ENCODE measurements at regions not wholly inside any gene's neighbourhood (a gene's known extent, or its start where the extent isn't known, plus 50 kb on each side); places are given as distances from the start of the nearest gene placed in this dataset.

- no peaks in the 10 kb centered on the region for H3K4me1 ChIP-seq (ENCODE audit: insufficient read depth, low read length, poor library complexity, severe bottlenecking)
- no peak overlapping the region for H3K4me2 ChIP-seq (ENCODE audit: low read length)
- BruUV-seq (replicated peaks): no TSS peak
- intact Hi-C loops (cut with micrococcal nuclease; ENCODE audit: unreplicated experiment): no loop called here
- no peaks in the 10 kb centered on the region for H3K9me2 ChIP-seq (ENCODE audit: insufficient read depth, low read length)
- no peak for DNase-seq (ENCODE audit: low spot score)
- no peaks in the 10 kb centered on the region for H3K36me3 ChIP-seq (ENCODE audit: insufficient read depth, low read length)
- no peak for TF ChIP-seq EZH2phosphoT487 (IDR thresholded peaks at IDR 0.05; ENCODE audit: borderline replicate concordance, low read depth, low read length)
- no peak for TF ChIP-seq CTCF (conservative IDR thresholded peaks at IDR 0.05; ENCODE audit: low read length)
- no peaks in the 10 kb centered on the region for H3K79me2 ChIP-seq (ENCODE audit: insufficient read depth, low read depth, low read length)
- no peaks in the 10 kb centered on the region for H4K20me1 ChIP-seq (ENCODE audit: insufficient read depth, low read length)
- no peak overlapping the region for H2AFZ ChIP-seq (ENCODE audit: low read length)
- CTCF ChIA-PET (ENCODE audit: unreplicated experiment): no interaction called here
- POLR2A ChIA-PET: no interaction called here
- H3K4me3 ChIP-seq (ENCODE audit: low read depth, low read length, poor library complexity, severe bottlenecking): no peak overlapping the region
- H3K27ac ChIP-seq (ENCODE audit: low read depth, low read length, poor library complexity, severe bottlenecking): no peak overlapping the region
- no peaks in the 10 kb centered on the region for H3K9me3 ChIP-seq (ENCODE audit: low read length)
Observed at GRCh38 chr15:97114900-97115760, 784.6 kb downstream of the NR2F2 start.

- no peak for DNase-seq (ENCODE audit: low spot score)
- no peak overlapping the region for H3K4me3 ChIP-seq (ENCODE audit: low read depth, low read length, poor library complexity, severe bottlenecking)
- no peaks in the 10 kb centered on the region for H3K9me3 ChIP-seq (ENCODE audit: low read length)
- H3K36me3 ChIP-seq (ENCODE audit: insufficient read depth, low read length): no peaks in the 10 kb centered on the region
- intact Hi-C loops (cut with micrococcal nuclease; ENCODE audit: unreplicated experiment): no loop called here
- TF ChIP-seq CTCF (conservative IDR thresholded peaks at IDR 0.05; ENCODE audit: low read length) (no peak), EZH2phosphoT487 (IDR thresholded peaks at IDR 0.05; ENCODE audit: borderline replicate concordance, low read depth, low read length) (no peak)
- H2AFZ ChIP-seq (ENCODE audit: low read length): no peak overlapping the region
- no peak overlapping the region for H3K27ac ChIP-seq (ENCODE audit: low read depth, low read length, poor library complexity, severe bottlenecking)
- no peaks in the 10 kb centered on the region for H4K20me1 ChIP-seq (ENCODE audit: insufficient read depth, low read length)
- no TSS peak for BruUV-seq (replicated peaks)
- no peak overlapping the region for H3K4me2 ChIP-seq (ENCODE audit: low read length)
- no peaks in the 10 kb centered on the region for H3K4me1 ChIP-seq (ENCODE audit: insufficient read depth, low read length, poor library complexity, severe bottlenecking)
- no peaks in the 10 kb centered on the region for H3K9me2 ChIP-seq (ENCODE audit: insufficient read depth, low read length)
- H3K79me2 ChIP-seq (ENCODE audit: insufficient read depth, low read depth, low read length): no peaks in the 10 kb centered on the region
- ChIA-PET POLR2A (no interaction called here), CTCF (ENCODE audit: unreplicated experiment) (no interaction called here)
Observed at GRCh38 chr15:97115761-97116070, 785.2 kb downstream of the NR2F2 start.

- no peaks in the 10 kb centered on the region for H3K9me2 ChIP-seq (ENCODE audit: insufficient read depth, low read length)
- no peak overlapping the region for H3K4me2 ChIP-seq (ENCODE audit: low read length)
- no peaks in the 10 kb centered on the region for H3K9me3 ChIP-seq (ENCODE audit: low read length)
- BruUV-seq (replicated peaks): no TSS peak
- no peaks in the 10 kb centered on the region for H4K20me1 ChIP-seq (ENCODE audit: insufficient read depth, low read length)
- intact Hi-C loops (cut with micrococcal nuclease; ENCODE audit: unreplicated experiment): no loop called here
- no peak for TF ChIP-seq CTCF (conservative IDR thresholded peaks at IDR 0.05; ENCODE audit: low read length)
- TF ChIP-seq EZH2phosphoT487 (IDR thresholded peaks at IDR 0.05; ENCODE audit: borderline replicate concordance, low read depth, low read length): no peak
- H3K4me1 ChIP-seq (ENCODE audit: insufficient read depth, low read length, poor library complexity, severe bottlenecking): no peaks in the 10 kb centered on the region
- POLR2A ChIA-PET: interaction anchor here (0.7 kb wide), 1 partner anchor 430 kb away, joined by 3 read pairs; no protein-coding TSS in a partner anchor
- no peak overlapping the region for H2AFZ ChIP-seq (ENCODE audit: low read length)
- H3K79me2 ChIP-seq (ENCODE audit: insufficient read depth, low read depth, low read length): no peaks in the 10 kb centered on the region
- DNase-seq (ENCODE audit: low spot score): no peak
- H3K36me3 ChIP-seq (ENCODE audit: insufficient read depth, low read length): no peaks in the 10 kb centered on the region
- no peak overlapping the region for H3K27ac ChIP-seq (ENCODE audit: low read depth, low read length, poor library complexity, severe bottlenecking)
- CTCF ChIA-PET (ENCODE audit: unreplicated experiment): no interaction called here
- no peak overlapping the region for H3K4me3 ChIP-seq (ENCODE audit: low read depth, low read length, poor library complexity, severe bottlenecking)
Observed at GRCh38 chr15:97124790-97125189, 794.3 kb downstream of the NR2F2 start.
